ENCODE measurements at regions not wholly inside any gene's neighbourhood (a gene's known extent, or its start where the extent isn't known, plus 50 kb on each side); places are given as distances from the start of the nearest gene placed in this dataset.
A peak's percentile ranks its signal among the peaks of the same experiment; 100 is the strongest.

GRCh38 chr16:9186061-9186460 is 94.6 kb downstream of the HAPSTR1 start:
- no peak for DNase-seq

GRCh38 chr16:9188721-9189120 is 97.3 kb downstream of the HAPSTR1 start:
- DNase-seq: no peak

GRCh38 chr16:9191274-9191850 is 99.9 kb downstream of the HAPSTR1 start:
- no peak for DNase-seq

- no peak for DNase-seq
These were observed 101.3 kb downstream of the HAPSTR1 start for GRCh38 chr16:9192746-9193145.

GRCh38 chr16:9195287-9195686 is 103.8 kb downstream of the HAPSTR1 start:
- DNase-seq: no peak

- DNase-seq: no peak
These were observed 106.7 kb downstream of the HAPSTR1 start for GRCh38 chr16:9197957-9198661.

GRCh38 chr16:9199311-9199710 is 107.9 kb downstream of the HAPSTR1 start:
- no peak for DNase-seq

GRCh38 chr16:9199751-9200150 is 108.3 kb downstream of the HAPSTR1 start:
- DNase-seq: no peak

- DNase-seq: no peak
These were observed 112.5 kb downstream of the HAPSTR1 start for GRCh38 chr16:9203956-9204355.

- no peak for DNase-seq
These were observed 114.2 kb downstream of the HAPSTR1 start for GRCh38 chr16:9205661-9206060.

GRCh38 chr16:9206156-9206555 is 114.7 kb downstream of the HAPSTR1 start:
- no peak for DNase-seq

GRCh38 chr16:9212621-9213020 is 121.2 kb downstream of the HAPSTR1 start:
- no peak for DNase-seq

- peak in 1 of 51 donors; percentile 17 for DNase-seq
These were observed 128.4 kb downstream of the HAPSTR1 start for GRCh38 chr16:9219813-9220212.

- DNase-seq: peak in 23 of 51 donors; percentile 1 to 58 (median 17)
These were observed 134.3 kb downstream of the HAPSTR1 start for GRCh38 chr16:9225527-9226316.

GRCh38 chr16:9226924-9227323 is 135.5 kb downstream of the HAPSTR1 start:
- no peak for DNase-seq

- no peak for DNase-seq
These were observed 139.6 kb downstream of the HAPSTR1 start for GRCh38 chr16:9231039-9231438.

GRCh38 chr16:9232102-9232770 is 140.8 kb downstream of the HAPSTR1 start:
- no peak for DNase-seq

- no peak for DNase-seq
These were observed 144.4 kb downstream of the HAPSTR1 start for GRCh38 chr16:9235867-9236266.

GRCh38 chr16:9236319-9236718 is 144.9 kb downstream of the HAPSTR1 start:
- DNase-seq: no peak

GRCh38 chr16:9238346-9238745 is 146.9 kb downstream of the HAPSTR1 start:
- peak in 3 of 51 donors; percentile 2 to 13 (median 3) for DNase-seq

GRCh38 chr16:9241177-9241576 is 149.7 kb downstream of the HAPSTR1 start:
- DNase-seq: no peak

- no peak for DNase-seq
These were observed 156.7 kb downstream of the HAPSTR1 start for GRCh38 chr16:9248162-9248561.
